RWPE2 (cell line): ENCODE measurements at regions not wholly inside any gene's neighbourhood (a gene's known extent, or its start where the extent isn't known, plus 50 kb on each side); places are given as distances from the start of the nearest gene placed in this dataset.

Experiments
- ATAC-seq: fragments of 200-7000 bp; cut with Tn5 transposase; 3 replicates; pipeline ENCODE4 v1.9.1; 2021; ENCODE audit warnings: low read depth
- DNase-seq: peaks from one replicate; pipeline ENCODE4 v3.0.0-alpha.2; 2020; ENCODE audit warnings: low spot score
- H3K27ac ChIP-seq: fragments of 450-650 bp; 2 replicates; pipeline ENCODE4 v1.5.1; 2017; ENCODE audit warnings: mild to moderate bottlenecking; ENCODE audit not compliant: poor library complexity, severe bottlenecking
- H3K27me3 ChIP-seq: fragments of 250-450 bp; sonication (Bioruptor Pico); 2 replicates; pipeline ENCODE4 v1.5.1; 2021; ENCODE audit warnings: mild to moderate bottlenecking, moderate library complexity; ENCODE audit not compliant: insufficient read depth, poor library complexity, severe bottlenecking
- H3K36me3 ChIP-seq: fragments of 250-450 bp; sonication (Bioruptor Pico); 2 replicates; pipeline ENCODE4 v1.5.1; 2020; ENCODE audit warnings: low read depth, mild to moderate bottlenecking, moderate library complexity
- H3K4me1 ChIP-seq: fragments of 250-450 bp; sonication (Bioruptor Pico); 2 replicates; pipeline ENCODE4 v1.5.1; 2021; ENCODE audit warnings: mild to moderate bottlenecking, moderate library complexity; ENCODE audit not compliant: insufficient read depth, poor library complexity, severe bottlenecking
- H3K4me3 ChIP-seq: fragments of 250-450 bp; sonication (Bioruptor Pico); 2 replicates; pipeline ENCODE4 v1.5.1; 2021; ENCODE audit warnings: mild to moderate bottlenecking, moderate library complexity; ENCODE audit not compliant: severe bottlenecking
- H3K9me3 ChIP-seq: fragments of 250-450 bp; sonication (Bioruptor Pico); 2 replicates; pipeline ENCODE4 v1.5.1; 2021; ENCODE audit warnings: mild to moderate bottlenecking, moderate library complexity; ENCODE audit not compliant: severe bottlenecking
- TF ChIP-seq, protein P1 (sequence below): fragments of 450-650 bp; IDR thresholded peaks from one replicate; pipeline ENCODE4 v1.5.1; 2017; ENCODE audit warnings: mild to moderate bottlenecking, moderate library complexity; ENCODE audit not compliant: poor library complexity, severe bottlenecking

DNA sequence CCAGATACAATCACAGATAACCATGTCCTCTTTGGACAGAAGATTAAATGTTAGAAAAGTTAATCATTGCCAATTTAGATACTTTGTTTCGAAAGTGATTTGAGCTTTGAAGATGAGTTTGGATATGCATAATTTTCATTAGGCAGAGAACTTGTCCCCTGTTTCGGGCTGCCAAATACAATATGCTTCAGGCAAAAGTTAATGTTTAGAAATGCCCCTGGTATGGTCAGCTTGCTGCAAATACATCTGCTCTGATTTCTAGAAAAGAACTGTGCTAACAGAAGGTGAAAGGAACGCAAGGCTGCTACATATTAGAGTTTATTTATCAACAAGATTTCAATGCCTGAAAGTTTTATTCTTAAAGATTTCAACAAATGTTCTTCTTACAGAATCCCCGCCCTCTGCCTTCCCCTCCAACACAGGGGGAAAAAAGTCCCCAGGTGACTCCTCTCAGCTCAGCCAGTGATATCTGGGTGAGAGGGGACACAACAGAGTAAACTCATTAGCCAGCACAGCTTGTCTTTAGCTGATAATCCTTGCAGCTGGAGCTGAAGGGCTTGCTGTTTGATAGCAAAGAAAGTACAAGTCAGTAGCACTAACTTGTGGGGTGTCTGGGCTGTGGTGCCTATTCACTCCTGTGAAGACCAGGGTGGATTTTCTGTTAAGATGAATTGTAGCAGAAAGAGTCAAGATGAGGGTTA lies 435.7 kb downstream of the DMAC1 start:
- ATAC-seq (no peak), DNase-seq (no peak)
- no peaks in the 10 kb centered on the region for H3K4me1 ChIP-seq
- no peaks in the 10 kb centered on the region for H3K27me3 ChIP-seq
- no peak overlapping the region for H3K4me3 ChIP-seq
- no peak overlapping the region for H3K27ac ChIP-seq
- no peaks in the 10 kb centered on the region for H3K36me3 ChIP-seq
- TF ChIP-seq, protein P1, sequence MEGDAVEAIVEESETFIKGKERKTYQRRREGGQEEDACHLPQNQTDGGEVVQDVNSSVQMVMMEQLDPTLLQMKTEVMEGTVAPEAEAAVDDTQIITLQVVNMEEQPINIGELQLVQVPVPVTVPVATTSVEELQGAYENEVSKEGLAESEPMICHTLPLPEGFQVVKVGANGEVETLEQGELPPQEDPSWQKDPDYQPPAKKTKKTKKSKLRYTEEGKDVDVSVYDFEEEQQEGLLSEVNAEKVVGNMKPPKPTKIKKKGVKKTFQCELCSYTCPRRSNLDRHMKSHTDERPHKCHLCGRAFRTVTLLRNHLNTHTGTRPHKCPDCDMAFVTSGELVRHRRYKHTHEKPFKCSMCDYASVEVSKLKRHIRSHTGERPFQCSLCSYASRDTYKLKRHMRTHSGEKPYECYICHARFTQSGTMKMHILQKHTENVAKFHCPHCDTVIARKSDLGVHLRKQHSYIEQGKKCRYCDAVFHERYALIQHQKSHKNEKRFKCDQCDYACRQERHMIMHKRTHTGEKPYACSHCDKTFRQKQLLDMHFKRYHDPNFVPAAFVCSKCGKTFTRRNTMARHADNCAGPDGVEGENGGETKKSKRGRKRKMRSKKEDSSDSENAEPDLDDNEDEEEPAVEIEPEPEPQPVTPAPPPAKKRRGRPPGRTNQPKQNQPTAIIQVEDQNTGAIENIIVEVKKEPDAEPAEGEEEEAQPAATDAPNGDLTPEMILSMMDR, result no peak
- no peaks in the 10 kb centered on the region for H3K9me3 ChIP-seq

DNA sequence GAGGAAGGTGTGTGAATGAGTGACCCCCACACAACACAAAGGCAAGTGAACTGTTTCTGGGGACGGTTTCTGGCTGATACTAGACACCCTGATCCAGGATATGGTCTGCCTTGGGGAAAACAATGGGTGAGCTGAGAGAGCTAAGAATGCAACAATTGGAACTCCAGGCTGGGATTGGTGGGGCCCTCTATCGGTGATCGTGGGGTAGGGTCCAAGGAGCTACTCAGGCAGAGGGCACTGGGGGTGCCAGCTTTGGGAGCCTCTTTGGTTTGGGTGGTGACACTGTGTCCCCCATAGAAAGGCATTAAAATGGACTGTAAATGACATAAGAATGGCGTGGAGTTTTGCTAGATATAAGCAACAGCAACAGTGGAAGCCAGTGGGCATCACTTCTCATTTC lies 439.1 kb downstream of the DMAC1 start:
- TF ChIP-seq, protein P1, result no peak
- H3K4me3 ChIP-seq, result no peak overlapping the region
- DNase-seq, result no peak
- H3K36me3 ChIP-seq, result no peaks in the 10 kb centered on the region
- H3K27me3 ChIP-seq, result no peaks in the 10 kb centered on the region
- no peak for ATAC-seq
- no peaks in the 10 kb centered on the region for H3K9me3 ChIP-seq
- no peak overlapping the region for H3K27ac ChIP-seq
- H3K4me1 ChIP-seq, result no peaks in the 10 kb centered on the region

DNA sequence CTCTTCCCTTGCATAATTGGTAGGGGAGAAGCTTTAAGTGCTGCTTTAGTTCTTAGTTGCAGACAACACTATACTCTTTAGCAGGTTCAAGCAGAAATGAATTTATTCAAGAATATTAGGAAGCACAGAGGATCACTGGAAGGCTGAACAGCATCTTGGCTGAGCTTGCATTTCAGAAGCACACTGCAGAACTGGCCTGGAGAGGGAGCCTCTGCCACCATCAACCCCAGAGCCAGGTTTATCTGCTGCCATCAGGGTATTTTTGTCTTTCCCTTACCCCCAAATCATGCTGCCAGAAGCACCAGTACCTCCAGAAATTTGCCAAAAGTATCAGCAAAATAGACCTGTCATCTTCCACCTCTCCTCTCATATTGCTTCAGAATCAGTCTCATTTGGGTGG lies 440.7 kb downstream of the DMAC1 start:
- ATAC-seq, result no peak

DNA sequence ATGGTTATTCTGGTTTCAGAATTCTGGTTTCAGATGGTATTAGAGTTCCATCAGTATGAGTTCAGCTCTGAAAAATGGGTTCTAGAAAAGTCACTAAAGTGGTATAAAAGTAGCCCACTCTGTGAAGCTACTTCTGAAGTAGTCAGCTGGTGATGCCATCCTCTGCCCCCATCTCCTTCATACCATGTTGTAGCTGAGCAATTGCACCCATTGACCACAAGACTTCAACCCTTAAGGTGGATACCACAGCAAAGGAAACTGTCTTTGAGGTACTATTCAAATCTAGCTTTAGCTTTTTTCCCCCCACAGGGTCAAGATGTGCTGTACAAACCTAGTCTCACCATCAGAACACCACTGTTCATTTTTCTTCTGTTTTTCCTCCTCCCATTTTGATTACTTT lies 444.9 kb downstream of the DMAC1 start:
- TF ChIP-seq, protein P1, result no peak
- Histone ChIP-seq H3K27me3 (no peaks in the 10 kb centered on the region), H3K4me3 (no peak overlapping the region), H3K9me3 (no peaks in the 10 kb centered on the region), H3K4me1 (no peaks in the 10 kb centered on the region), H3K36me3 (no peaks in the 10 kb centered on the region), H3K27ac (no peak overlapping the region)
- DNase-seq (no peak), ATAC-seq (no peak)

More for the DNA sequence above, 440.7 kb downstream of the DMAC1 start:
- no peaks in the 10 kb centered on the region for H3K27me3 ChIP-seq
- no peaks in the 10 kb centered on the region for H3K4me1 ChIP-seq
- H3K4me3 ChIP-seq, result no peak overlapping the region
- no peaks in the 10 kb centered on the region for H3K9me3 ChIP-seq
- no peaks in the 10 kb centered on the region for H3K36me3 ChIP-seq
- no peak overlapping the region for H3K27ac ChIP-seq
- TF ChIP-seq, protein P1, result no peak
- no peak for DNase-seq

DNA sequence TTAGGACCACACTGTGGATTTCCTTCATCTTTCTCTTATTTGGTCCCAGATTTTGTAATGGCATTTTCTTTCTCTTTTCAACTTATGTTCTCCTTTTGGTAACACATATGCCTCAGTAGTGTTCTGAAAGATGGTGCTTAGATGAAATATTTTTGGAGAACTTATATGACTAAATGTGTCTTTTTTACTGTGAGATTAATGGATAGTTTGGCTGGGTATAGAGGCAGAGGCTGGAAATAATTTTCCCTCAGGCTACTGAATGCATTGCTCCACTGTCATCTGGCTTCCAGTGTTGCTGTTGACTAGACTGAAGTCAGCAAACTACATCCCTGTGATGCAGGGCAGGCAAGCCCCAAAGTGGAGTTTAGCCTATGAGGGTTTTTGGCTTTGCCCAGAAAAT lies 450.9 kb downstream of the DMAC1 start:
- Histone ChIP-seq H3K27me3 (no peaks in the 10 kb centered on the region), H3K4me1 (no peaks in the 10 kb centered on the region), H3K36me3 (no peaks in the 10 kb centered on the region), H3K27ac (no peak overlapping the region), H3K9me3 (no peaks in the 10 kb centered on the region), H3K4me3 (no peak overlapping the region)
- no peak for ATAC-seq
- TF ChIP-seq, protein P1, result no peak
- DNase-seq, result no peak
